ENCODE measurements at regions not wholly inside any gene's neighbourhood (a gene's known extent, or its start where the extent isn't known, plus 50 kb on each side); places are given as distances from the start of the nearest gene placed in this dataset.

GRCh38 chr13:31485183-31485582, 254.1 kb upstream of the RXFP2 start:
- TF ChIP-seq CTCF (IDR thresholded peaks at IDR 0.05; ENCODE audit: extremely low read depth in 1 of 2, insufficient read depth in 1 of 2, low read depth in 1 of 2, low read length in 2 of 2): no peak
- TF ChIP-seq MAX (IDR thresholded peaks at IDR 0.05; ENCODE audit: insufficient read depth, insufficient read length): no peak
- no peak for TF ChIP-seq EZH2 (IDR thresholded peaks at IDR 0.05; ENCODE audit: borderline replicate concordance, low read depth, low read length, severe bottlenecking)

All from endothelial cell of umbilical vein (primary cell).